Caco-2 (cell line): ENCODE measurements at regions not wholly inside any gene's neighbourhood (a gene's known extent, or its start where the extent isn't known, plus 50 kb on each side); places are given as distances from the start of the nearest gene placed in this dataset.

ENCODE experiments used
- BruUV-seq: library from RNA; stranded (reverse); fragments of 400-500 nt; replicated peaks from 2 replicates; lab custom pipeline; 2021; lab: Mats Ljungman, UMichigan
- CTCF ChIA-PET: fragments of 300-600 bp; sonication (Branson Sonifier 250); formaldehyde crosslinking; loops from one replicate; lab custom pipeline; 2022; ENCODE audit warnings: antibody characterized with exemption; lab: Charles Lee
- POLR2A ChIA-PET: fragments of 300-600 bp; sonication (Branson Sonifier 250); formaldehyde crosslinking; loops from one replicate; lab custom pipeline; 2022; ENCODE audit warnings: antibody characterized with exemption; lab: Charles Lee
- DNase-seq, 2 experiments: peaks; one replicate each; pipeline versions ENCODE4 v3.0.0 to v3.0.0-alpha.2; 2020 to 2022
- H3K27me3 ChIP-seq: replicated peaks from 2 replicates; pipeline ENCODE4 v1.6.0; 2011; ENCODE audit warnings: low read length; ENCODE audit not compliant: control insufficient read depth, insufficient read depth
- H3K36me3 ChIP-seq: 2 replicates; pipeline ENCODE4 v1.5.1; 2011; ENCODE audit warnings: low read length; ENCODE audit not compliant: control insufficient read depth, insufficient read depth
- H3K4me1 ChIP-seq: fragments of 250-450 bp; sonication (Bioruptor Pico); 2 replicates; pipeline ENCODE4 v1.5.1; 2020; ENCODE audit warnings: mild to moderate bottlenecking
- H3K4me3 ChIP-seq: 2 replicates; pipeline ENCODE4 v1.5.1; 2011; ENCODE audit warnings: low read depth, mild to moderate bottlenecking, control low read depth, low read length
- H3K9me3 ChIP-seq: fragments of 250-450 bp; sonication (Bioruptor Pico); 2 replicates; pipeline ENCODE4 v1.5.1; 2020; ENCODE audit warnings: mild to moderate bottlenecking, moderate library complexity
- H3K27ac Mint-ChIP-seq: one replicate; pipeline ENCODE4 v1.8.0; 2022; ENCODE audit warnings: mixed read lengths; ENCODE audit not compliant: unreplicated experiment
- H3K27me3 Mint-ChIP-seq: one replicate; pipeline ENCODE4 v1.8.0; 2022; ENCODE audit warnings: mixed read lengths; ENCODE audit not compliant: insufficient read depth, unreplicated experiment
- H3K36me3 Mint-ChIP-seq: one replicate; pipeline ENCODE4 v1.8.0; 2022; ENCODE audit warnings: mild to moderate bottlenecking, mixed read lengths; ENCODE audit not compliant: insufficient read depth, unreplicated experiment
- H3K4me1 Mint-ChIP-seq: one replicate; pipeline ENCODE4 v1.8.0; 2022; ENCODE audit warnings: low read depth, mixed read lengths; ENCODE audit not compliant: unreplicated experiment
- H3K4me3 Mint-ChIP-seq: one replicate; pipeline ENCODE4 v1.8.0; 2022; ENCODE audit warnings: mild to moderate bottlenecking, moderate library complexity, mixed read lengths; ENCODE audit not compliant: unreplicated experiment
- H3K9me3 Mint-ChIP-seq: one replicate; pipeline ENCODE4 v1.8.0; 2022; ENCODE audit warnings: mixed read lengths; ENCODE audit not compliant: unreplicated experiment
- intact Hi-C: fragments of 100-400 bp; cut with micrococcal nuclease; formaldehyde crosslinking; loops from one replicate; pipeline ENCODE4 v1.10.0; 2022; ENCODE audit not compliant: unreplicated experiment
- TF ChIP-seq, protein P1 (sequence below), 2 experiments: fragments of 200-600 bp in 1 of 2; IDR thresholded peaks; 1 replicate in 1 of 2; 2 replicates in 1 of 2; pipeline versions ENCODE4 v1.5.1 to v1.8.0; 2011 to 2022; ENCODE audit warnings: antibody characterized with exemption in 1 of 2, control low read depth in 1 of 2, inconsistent platforms in 1 of 2, low read depth in 1 of 2, low read length in 1 of 2, mild to moderate bottlenecking in 1 of 2, moderate library complexity in 1 of 2; ENCODE audit not compliant: insufficient read depth in 1 of 2, severe bottlenecking in 1 of 2, unreplicated experiment in 1 of 2

GRCh38 chr3:8405144-8405543 is 96.5 kb upstream of the LMCD1 start:
- CTCF ChIA-PET: no interaction called here
- no peak overlapping the region for H3K4me3 Mint-ChIP-seq
- BruUV-seq: no TSS peak
- TF ChIP-seq, protein P1, sequence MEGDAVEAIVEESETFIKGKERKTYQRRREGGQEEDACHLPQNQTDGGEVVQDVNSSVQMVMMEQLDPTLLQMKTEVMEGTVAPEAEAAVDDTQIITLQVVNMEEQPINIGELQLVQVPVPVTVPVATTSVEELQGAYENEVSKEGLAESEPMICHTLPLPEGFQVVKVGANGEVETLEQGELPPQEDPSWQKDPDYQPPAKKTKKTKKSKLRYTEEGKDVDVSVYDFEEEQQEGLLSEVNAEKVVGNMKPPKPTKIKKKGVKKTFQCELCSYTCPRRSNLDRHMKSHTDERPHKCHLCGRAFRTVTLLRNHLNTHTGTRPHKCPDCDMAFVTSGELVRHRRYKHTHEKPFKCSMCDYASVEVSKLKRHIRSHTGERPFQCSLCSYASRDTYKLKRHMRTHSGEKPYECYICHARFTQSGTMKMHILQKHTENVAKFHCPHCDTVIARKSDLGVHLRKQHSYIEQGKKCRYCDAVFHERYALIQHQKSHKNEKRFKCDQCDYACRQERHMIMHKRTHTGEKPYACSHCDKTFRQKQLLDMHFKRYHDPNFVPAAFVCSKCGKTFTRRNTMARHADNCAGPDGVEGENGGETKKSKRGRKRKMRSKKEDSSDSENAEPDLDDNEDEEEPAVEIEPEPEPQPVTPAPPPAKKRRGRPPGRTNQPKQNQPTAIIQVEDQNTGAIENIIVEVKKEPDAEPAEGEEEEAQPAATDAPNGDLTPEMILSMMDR (IDR thresholded peaks at IDR 0.05; ENCODE audit: insufficient read depth in 1 of 2, low read depth in 1 of 2, low read length in 1 of 2, severe bottlenecking in 1 of 2, unreplicated experiment in 1 of 2): no peak
- peaks cover 13% of the 10 kb centered on the region for H3K27me3 Mint-ChIP-seq
- no peaks in the 10 kb centered on the region for H3K4me1 ChIP-seq
- H3K27me3 ChIP-seq: no peaks in the 10 kb centered on the region
- H3K4me1 Mint-ChIP-seq: no peaks in the 10 kb centered on the region
- H3K9me3 Mint-ChIP-seq: peaks cover 14% of the 10 kb centered on the region
- no peak for DNase-seq
- no peak overlapping the region for H3K4me3 ChIP-seq
- H3K9me3 ChIP-seq: no peaks in the 10 kb centered on the region
- POLR2A ChIA-PET: no interaction called here
- no peaks in the 10 kb centered on the region for H3K36me3 ChIP-seq
- intact Hi-C loops: no loop called here
- no peaks in the 10 kb centered on the region for H3K36me3 Mint-ChIP-seq
- H3K27ac Mint-ChIP-seq: no peak overlapping the region

DNA sequence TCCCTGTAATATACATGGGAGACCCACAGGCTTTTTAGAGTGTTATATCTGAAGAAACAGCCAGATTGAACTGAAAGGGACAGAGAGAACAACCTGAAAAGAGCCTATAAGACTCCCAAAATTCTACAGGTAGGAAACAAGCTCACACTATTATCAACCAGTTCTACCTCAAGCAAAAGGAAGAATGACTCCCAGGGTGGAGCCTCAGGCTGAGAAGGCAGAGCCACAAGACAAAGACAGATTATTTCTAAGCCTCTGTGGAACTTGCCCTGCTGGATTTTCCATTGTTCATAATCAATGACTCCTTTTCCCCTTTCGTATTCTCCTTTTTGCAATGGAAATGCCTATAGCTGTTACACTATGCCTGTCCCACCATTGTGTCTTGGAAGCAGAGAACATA is 95.1 kb upstream of the LMCD1 start:
- ChIA-PET POLR2A (no interaction called here), CTCF (no interaction called here)
- Mint-ChIP-seq H3K9me3 (peaks cover 14% of the 10 kb centered on the region), H3K27ac (no peak overlapping the region), H3K36me3 (no peaks in the 10 kb centered on the region), H3K4me3 (no peak overlapping the region), H3K27me3 (peaks cover 13% of the 10 kb centered on the region), H3K4me1 (no peaks in the 10 kb centered on the region)
- no TSS peak for BruUV-seq
- DNase-seq: no peak
- Histone ChIP-seq H3K36me3 (no peaks in the 10 kb centered on the region), H3K27me3 (no peaks in the 10 kb centered on the region), H3K4me3 (no peak overlapping the region), H3K4me1 (no peaks in the 10 kb centered on the region), H3K9me3 (no peaks in the 10 kb centered on the region)
- TF ChIP-seq, protein P1 (IDR thresholded peaks at IDR 0.05; ENCODE audit: insufficient read depth in 1 of 2, low read depth in 1 of 2, low read length in 1 of 2, severe bottlenecking in 1 of 2, unreplicated experiment in 1 of 2): no peak
- intact Hi-C loops: no loop called here

DNA sequence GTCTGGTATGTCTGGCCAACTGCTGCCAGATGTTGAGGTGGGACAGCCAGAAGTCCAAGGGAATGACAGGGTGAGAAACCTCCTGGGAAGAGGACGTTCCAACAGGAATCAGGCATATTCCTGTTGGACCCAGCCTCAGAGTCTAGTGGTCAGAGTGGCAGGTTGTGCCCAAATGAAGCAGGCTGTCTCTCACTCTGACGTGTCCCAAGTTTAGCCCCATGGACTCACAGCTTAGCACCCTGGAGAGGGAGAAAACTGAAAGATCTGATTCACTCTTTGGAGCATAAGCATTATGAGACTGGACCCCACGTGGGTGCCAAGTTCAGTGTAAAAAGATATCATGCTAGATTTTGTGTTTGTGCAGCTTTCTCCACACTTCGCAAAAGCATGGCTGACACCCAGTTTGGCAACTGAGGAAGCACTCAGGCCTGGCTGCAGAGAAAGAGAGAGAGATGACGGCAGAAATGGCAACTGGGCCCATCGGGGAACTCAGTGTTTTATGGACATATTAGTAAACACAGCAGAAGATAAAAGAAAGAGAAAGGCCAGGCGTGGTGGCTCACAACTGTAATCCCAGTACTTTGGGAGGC is 88.2 kb upstream of the LMCD1 start:
- no TSS peak for BruUV-seq

More for the DNA sequence above, 88.2 kb upstream of the LMCD1 start:
- Histone ChIP-seq H3K4me3 (no peak overlapping the region), H3K9me3 (no peaks in the 10 kb centered on the region), H3K36me3 (no peaks in the 10 kb centered on the region), H3K4me1 (no peaks in the 10 kb centered on the region), H3K27me3 (no peaks in the 10 kb centered on the region)
- ChIA-PET CTCF (no interaction called here), POLR2A (no interaction called here)
- no peak for DNase-seq
- no peak overlapping the region for H3K4me3 Mint-ChIP-seq
- TF ChIP-seq, protein P1 (IDR thresholded peaks at IDR 0.05; ENCODE audit: insufficient read depth in 1 of 2, low read depth in 1 of 2, low read length in 1 of 2, severe bottlenecking in 1 of 2, unreplicated experiment in 1 of 2): no peak
- H3K36me3 Mint-ChIP-seq: no peaks in the 10 kb centered on the region
- intact Hi-C loops: no loop called here
- H3K27ac Mint-ChIP-seq: no peak overlapping the region
- no peaks in the 10 kb centered on the region for H3K9me3 Mint-ChIP-seq
- H3K27me3 Mint-ChIP-seq: peaks cover 8% of the 10 kb centered on the region
- no peaks in the 10 kb centered on the region for H3K4me1 Mint-ChIP-seq
